ENCODE measurements at regions not wholly inside any gene's neighbourhood (a gene's known extent, or its start where the extent isn't known, plus 50 kb on each side); places are given as distances from the start of the nearest gene placed in this dataset.

DNA sequence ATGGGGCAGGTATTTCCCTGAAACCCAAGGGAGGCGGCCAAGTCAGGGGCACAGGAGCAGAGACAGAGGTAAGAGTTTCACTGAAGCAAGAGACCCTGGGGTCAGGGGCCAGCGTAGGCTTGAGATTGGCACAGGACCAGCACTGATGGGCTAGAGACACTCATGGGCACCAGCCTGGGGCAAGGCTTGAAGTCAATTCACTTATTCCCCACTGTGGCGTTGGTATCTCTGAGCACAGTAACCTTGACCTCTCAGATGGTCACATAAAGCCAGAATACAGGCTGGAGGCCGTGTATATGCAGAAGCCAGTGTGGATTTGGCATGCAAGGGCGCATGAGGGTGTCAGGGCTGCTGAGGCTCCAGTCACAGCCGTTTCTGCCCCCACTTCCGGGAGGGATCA, 173.5 kb upstream of the GPR12 start:
- TF ChIP-seq CTCF (IDR thresholded peaks at IDR 0.05; ENCODE audit: low read depth, low read length, poor library complexity, severe bottlenecking) = no peak
- TF ChIP-seq EZH2phosphoT487 (IDR thresholded peaks at IDR 0.05; ENCODE audit: borderline replicate concordance, low read length) = no peak
- no peak overlapping the region for H3K4me2 ChIP-seq (ENCODE audit: low read length)
- no peak overlapping the region for H3K27ac ChIP-seq (ENCODE audit: low read depth, low read length)
- no peaks in the 10 kb centered on the region for H3K79me2 ChIP-seq (ENCODE audit: control insufficient read depth, low read length)
- no peaks in the 10 kb centered on the region for H3F3A ChIP-seq (ENCODE audit: control insufficient read depth, insufficient read depth)
- H4K20me1 ChIP-seq (ENCODE audit: control insufficient read depth, insufficient read depth, low read depth, low read length) = no peaks in the 10 kb centered on the region
- H3K9me2 ChIP-seq (replicated peaks; ENCODE audit: control insufficient read depth, low read length) = no peaks in the 10 kb centered on the region
- 0 out of 2 replicates have a peak, but pooled peaks cover 3% of the 10 kb centered on the region for H3K4me1 ChIP-seq (ENCODE audit: control insufficient read depth, low read length)
- no peak overlapping the region for H3K4me3 ChIP-seq (ENCODE audit: low read length)
- H3K9me3 ChIP-seq (ENCODE audit: control insufficient read depth, insufficient read depth, low read length) = no peaks in the 10 kb centered on the region
- no peaks in the 10 kb centered on the region for H3K27me3 ChIP-seq (ENCODE audit: control insufficient read depth, low read length)
- no peaks in the 10 kb centered on the region for H3K36me3 ChIP-seq (ENCODE audit: control insufficient read depth, low read length)

GRCh38 chr13:26932465-26932864, 171.9 kb upstream of the GPR12 start:
- H3K27ac ChIP-seq (ENCODE audit: low read depth, low read length) = no peak overlapping the region
- H3K4me2 ChIP-seq (ENCODE audit: low read length) = no peak overlapping the region
- H3K36me3 ChIP-seq (ENCODE audit: control insufficient read depth, low read length) = no peaks in the 10 kb centered on the region
- no peaks in the 10 kb centered on the region for H3K9me3 ChIP-seq (ENCODE audit: control insufficient read depth, insufficient read depth, low read length)
- no peak overlapping the region for H3K4me3 ChIP-seq (ENCODE audit: low read length)
- H3K27me3 ChIP-seq (ENCODE audit: control insufficient read depth, low read length) = peaks cover 2% of the 10 kb centered on the region; the same call in 1 of the 2 replicates
- no peaks in the 10 kb centered on the region for H3K79me2 ChIP-seq (ENCODE audit: control insufficient read depth, low read length)
- H3F3A ChIP-seq (ENCODE audit: control insufficient read depth, insufficient read depth) = no peaks in the 10 kb centered on the region
- no peaks in the 10 kb centered on the region for H4K20me1 ChIP-seq (ENCODE audit: control insufficient read depth, insufficient read depth, low read depth, low read length)
- no peaks in the 10 kb centered on the region for H3K9me2 ChIP-seq (replicated peaks; ENCODE audit: control insufficient read depth, low read length)
- TF ChIP-seq EZH2phosphoT487 (IDR thresholded peaks at IDR 0.05; ENCODE audit: borderline replicate concordance, low read length) = no peak
- H3K4me1 ChIP-seq (ENCODE audit: control insufficient read depth, low read length) = 0 out of 2 replicates have a peak, but pooled peaks cover 3% of the 10 kb centered on the region

- no peaks in the 10 kb centered on the region for H3K9me2 ChIP-seq (replicated peaks; ENCODE audit: control insufficient read depth, low read length)
- no peaks in the 10 kb centered on the region for H3K9me3 ChIP-seq (ENCODE audit: control insufficient read depth, insufficient read depth, low read length)
- H3K4me1 ChIP-seq (ENCODE audit: control insufficient read depth, low read length) = 0 out of 2 replicates have a peak, but pooled peaks cover 3% of the 10 kb centered on the region
- H3F3A ChIP-seq (ENCODE audit: control insufficient read depth, insufficient read depth) = no peaks in the 10 kb centered on the region
- no peaks in the 10 kb centered on the region for H3K79me2 ChIP-seq (ENCODE audit: control insufficient read depth, low read length)
- no peaks in the 10 kb centered on the region for H4K20me1 ChIP-seq (ENCODE audit: control insufficient read depth, insufficient read depth, low read depth, low read length)
- H3K27me3 ChIP-seq (ENCODE audit: control insufficient read depth, low read length) = peaks cover 2% of the 10 kb centered on the region; the same call in 1 of the 2 replicates
- H3K4me3 ChIP-seq (ENCODE audit: low read length) = no peak overlapping the region
- no peaks in the 10 kb centered on the region for H3K36me3 ChIP-seq (ENCODE audit: control insufficient read depth, low read length)
- H3K4me2 ChIP-seq (ENCODE audit: low read length) = peak overlapping the region; percentile 46
- no peak overlapping the region for H3K27ac ChIP-seq (ENCODE audit: low read depth, low read length)
- TF ChIP-seq EZH2phosphoT487 (IDR thresholded peaks at IDR 0.05; ENCODE audit: borderline replicate concordance, low read length) (no peak), CTCF (IDR thresholded peaks at IDR 0.05; ENCODE audit: low read depth, low read length, poor library complexity, severe bottlenecking) (peak; percentile 92)
Observed at GRCh38 chr13:26929971-26930730, 169.6 kb upstream of the GPR12 start.

- Histone ChIP-seq H3K36me3 (ENCODE audit: control insufficient read depth, low read length) (no peaks in the 10 kb centered on the region), H3K4me2 (ENCODE audit: low read length) (no peak overlapping the region), H3K9me3 (ENCODE audit: control insufficient read depth, insufficient read depth, low read length) (no peaks in the 10 kb centered on the region), H3K27ac (ENCODE audit: low read depth, low read length) (no peak overlapping the region), H3K27me3 (ENCODE audit: control insufficient read depth, low read length) (peaks cover 8% of the 10 kb centered on the region; the same call in 1 of the 2 replicates), H3F3A (ENCODE audit: control insufficient read depth, insufficient read depth) (no peaks in the 10 kb centered on the region), H3K4me3 (ENCODE audit: low read length) (no peak overlapping the region), H3K9me2 (replicated peaks; ENCODE audit: control insufficient read depth, low read length) (no peaks in the 10 kb centered on the region), H3K79me2 (ENCODE audit: control insufficient read depth, low read length) (no peaks in the 10 kb centered on the region), H4K20me1 (ENCODE audit: control insufficient read depth, insufficient read depth, low read depth, low read length) (no peaks in the 10 kb centered on the region), H3K4me1 (ENCODE audit: control insufficient read depth, low read length) (peaks cover 4% of the 10 kb centered on the region)
- TF ChIP-seq EZH2phosphoT487 (IDR thresholded peaks at IDR 0.05; ENCODE audit: borderline replicate concordance, low read length) (no peak), CTCF (IDR thresholded peaks at IDR 0.05; ENCODE audit: low read depth, low read length, poor library complexity, severe bottlenecking) (no peak)
Observed at GRCh38 chr13:26927511-26927910, 166.9 kb upstream of the GPR12 start.

All from DOHH2 (cell line).